Loucy (cell line): ENCODE measurements at regions not wholly inside any gene's neighbourhood (a gene's known extent, or its start where the extent isn't known, plus 50 kb on each side); places are given as distances from the start of the nearest gene placed in this dataset.
A peak's percentile ranks its signal among the peaks of the same experiment; 100 is the strongest.

Source experiments
- H2AFZ ChIP-seq: fragments of 200-600 bp; sonication (generic); 2 replicates; pipeline ENCODE4 v1.6.0; 2016; ENCODE audit warnings: antibody characterized with exemption, mild to moderate bottlenecking, low read length, moderate library complexity
- H3F3A ChIP-seq: fragments of 200-600 bp; 2 replicates; pipeline ENCODE4 v1.6.0; 2016; ENCODE audit warnings: antibody characterized with exemption, low read depth, mild to moderate bottlenecking
- H3K27me3 ChIP-seq: fragments of 200-600 bp; sonication (generic); 2 replicates; pipeline ENCODE4 v1.6.1; 2014; ENCODE audit warnings: low read length, mild to moderate bottlenecking; ENCODE audit not compliant: insufficient read depth, poor library complexity, severe bottlenecking
- H3K36me3 ChIP-seq: fragments of 200-600 bp; sonication (generic); 2 replicates; pipeline ENCODE4 v1.6.1; 2016; ENCODE audit warnings: low read length; ENCODE audit not compliant: insufficient read depth
- H3K4me1 ChIP-seq: fragments of 200-600 bp; sonication (generic); 2 replicates; pipeline ENCODE4 v1.5.1; 2014; ENCODE audit warnings: low read length, mild to moderate bottlenecking; ENCODE audit not compliant: insufficient read depth, poor library complexity, severe bottlenecking
- H3K4me2 ChIP-seq: fragments of 200-600 bp; sonication (generic); 2 replicates; pipeline ENCODE4 v1.6.0; 2014; ENCODE audit warnings: antibody characterized with exemption, low read length, low read depth, mild to moderate bottlenecking; ENCODE audit not compliant: poor library complexity, severe bottlenecking
- H3K4me3 ChIP-seq: fragments of 200-600 bp; sonication (generic); 2 replicates; pipeline ENCODE4 v1.5.1; 2014; ENCODE audit warnings: low read length, mild to moderate bottlenecking, mixed read lengths; ENCODE audit not compliant: poor library complexity, severe bottlenecking
- H3K79me2 ChIP-seq: fragments of 200-600 bp; sonication (generic); 2 replicates; pipeline ENCODE4 v1.6.1; 2014; ENCODE audit warnings: low read length; ENCODE audit not compliant: insufficient read depth
- H3K9ac ChIP-seq: fragments of 200-600 bp; sonication (generic); 2 replicates; pipeline ENCODE4 v1.6.0; 2014; ENCODE audit warnings: mild to moderate bottlenecking, low read depth, low read length, moderate library complexity; ENCODE audit not compliant: poor library complexity, severe bottlenecking
- H3K9me2 ChIP-seq: fragments of 200-600 bp; sonication (generic); replicated peaks from 2 replicates; pipeline ENCODE4 v1.6.1; 2016; ENCODE audit warnings: low read depth, low read length, mixed read lengths
- H3K9me3 ChIP-seq: fragments of 200-600 bp; sonication (generic); 2 replicates; pipeline ENCODE4 v1.6.1; 2014; ENCODE audit warnings: mild to moderate bottlenecking, antibody characterized with exemption, low read length, low read depth; ENCODE audit not compliant: insufficient read depth
- H4K20me1 ChIP-seq: fragments of 200-600 bp; sonication (generic); 2 replicates; pipeline ENCODE4 v1.6.0; 2014; ENCODE audit warnings: antibody characterized with exemption, low read length, mild to moderate bottlenecking; ENCODE audit not compliant: insufficient read depth, poor library complexity, severe bottlenecking
- CTCF ChIP-seq: fragments of 200-600 bp; sonication (generic); conservative IDR thresholded peaks from 2 replicates; pipeline ENCODE4 v1.5.1; 2014; ENCODE audit warnings: mild to moderate bottlenecking, antibody characterized with exemption, low read length
- EZH2phosphoT487 ChIP-seq: fragments of 200-600 bp; IDR thresholded peaks from 2 replicates; pipeline ENCODE4 v1.6.1; 2018; ENCODE audit warnings: antibody characterized with exemption, mild to moderate bottlenecking, moderate library complexity, borderline replicate concordance

- H3K4me3 ChIP-seq: no peak overlapping the region
- no peak for TF ChIP-seq EZH2phosphoT487
- no peaks in the 10 kb centered on the region for H3K79me2 ChIP-seq
- no peaks in the 10 kb centered on the region for H4K20me1 ChIP-seq
- no peaks in the 10 kb centered on the region for H3K9me2 ChIP-seq
- no peaks in the 10 kb centered on the region for H3K9me3 ChIP-seq
- H3K4me2 ChIP-seq: no peak overlapping the region
- H3K27me3 ChIP-seq: no peaks in the 10 kb centered on the region
- H3K4me1 ChIP-seq: peaks cover 15% of the 10 kb centered on the region
- H3K9ac ChIP-seq: no peak overlapping the region
- H2AFZ ChIP-seq: no peak overlapping the region
- H3F3A ChIP-seq: no peaks in the 10 kb centered on the region
- H3K36me3 ChIP-seq: no peaks in the 10 kb centered on the region
These were observed 260.8 kb upstream of the ZFHX3 start for GRCh38 chr16:73308771-73309170.

GRCh38 chr16:73306901-73307413 is 259.0 kb upstream of the ZFHX3 start:
- Histone ChIP-seq H3K9me3 (no peaks in the 10 kb centered on the region), H3K27me3 (no peaks in the 10 kb centered on the region), H3K36me3 (no peaks in the 10 kb centered on the region), H3K9ac (no peak overlapping the region), H3K4me2 (peak overlapping the region; percentile 2), H4K20me1 (no peaks in the 10 kb centered on the region), H2AFZ (peak overlapping the region; percentile 58), H3K4me1 (peaks cover 15% of the 10 kb centered on the region), H3K79me2 (no peaks in the 10 kb centered on the region), H3K9me2 (no peaks in the 10 kb centered on the region), H3F3A (no peaks in the 10 kb centered on the region), H3K4me3 (no peak overlapping the region)
- no peak for TF ChIP-seq CTCF

GRCh38 chr16:73304008-73304774 is 256.3 kb upstream of the ZFHX3 start:
- Histone ChIP-seq H3K27me3 (no peaks in the 10 kb centered on the region), H2AFZ (no peak overlapping the region), H3F3A (no peaks in the 10 kb centered on the region), H3K79me2 (no peaks in the 10 kb centered on the region), H3K36me3 (no peaks in the 10 kb centered on the region), H3K4me3 (no peak overlapping the region), H3K9ac (no peak overlapping the region), H3K9me3 (no peaks in the 10 kb centered on the region), H3K4me1 (peaks cover 15% of the 10 kb centered on the region), H4K20me1 (no peaks in the 10 kb centered on the region), H3K4me2 (no peak overlapping the region), H3K9me2 (no peaks in the 10 kb centered on the region)
- TF ChIP-seq EZH2phosphoT487 (no peak), CTCF (no peak)

- Histone ChIP-seq H2AFZ (no peak overlapping the region), H3K9ac (no peak overlapping the region), H4K20me1 (no peaks in the 10 kb centered on the region), H3K79me2 (no peaks in the 10 kb centered on the region), H3K9me3 (no peaks in the 10 kb centered on the region), H3K4me1 (peaks cover 15% of the 10 kb centered on the region), H3K4me2 (no peak overlapping the region), H3K36me3 (no peaks in the 10 kb centered on the region), H3K4me3 (no peak overlapping the region), H3K9me2 (no peaks in the 10 kb centered on the region), H3K27me3 (no peaks in the 10 kb centered on the region), H3F3A (no peaks in the 10 kb centered on the region)
- TF ChIP-seq CTCF (no peak), EZH2phosphoT487 (no peak)
These were observed 255.0 kb upstream of the ZFHX3 start for GRCh38 chr16:73302942-73303341.
